Neuronal stem cell (in vitro differentiated cells): ENCODE measurements at regions not wholly inside any gene's neighbourhood (a gene's known extent, or its start where the extent isn't known, plus 50 kb on each side); places are given as distances from the start of the nearest gene placed in this dataset.

Experiments used
- DNase-seq: peaks from one replicate; pipeline ENCODE4 v3.0.0-alpha.2; 2013; ENCODE audit warnings: low spot score
- H2AFZ ChIP-seq: one replicate; pipeline ENCODE4 v1.6.1; 2013; ENCODE audit warnings: mild to moderate bottlenecking, low read length, inconsistent platforms
- H2AK5ac ChIP-seq: 2 replicates; pipeline ENCODE4 v1.6.1; 2013; ENCODE audit warnings: low read depth, mild to moderate bottlenecking, inconsistent platforms, low read length, moderate library complexity, mixed read lengths
- H2BK120ac ChIP-seq: 2 replicates; pipeline ENCODE4 v1.6.1; 2013; ENCODE audit warnings: low read depth, mild to moderate bottlenecking, inconsistent platforms, low read length, moderate library complexity, mixed read lengths
- H2BK12ac ChIP-seq: one replicate; pipeline ENCODE4 v1.6.1; 2013; ENCODE audit warnings: low read length, inconsistent platforms
- H2BK15ac ChIP-seq: 2 replicates; pipeline ENCODE4 v1.6.1; 2013; ENCODE audit warnings: mild to moderate bottlenecking, low read length, inconsistent platforms, mixed read lengths
- H2BK5ac ChIP-seq: one replicate; pipeline ENCODE4 v1.6.1; 2013; ENCODE audit warnings: inconsistent platforms, mild to moderate bottlenecking, low read length, moderate library complexity
- H3K14ac ChIP-seq: one replicate; pipeline ENCODE4 v1.6.1; 2013; ENCODE audit warnings: low read length, inconsistent platforms
- H3K18ac ChIP-seq: 2 replicates; pipeline ENCODE4 v1.6.1; 2013; ENCODE audit warnings: low read length, inconsistent platforms
- H3K23ac ChIP-seq: 2 replicates; pipeline ENCODE4 v1.6.1; 2013; ENCODE audit warnings: low read depth, mild to moderate bottlenecking, mixed read lengths, low read length, inconsistent platforms; ENCODE audit not compliant: poor library complexity
- H3K27ac ChIP-seq: replicated peaks from 3 replicates; pipeline ENCODE4 v1.5.1; 2013; ENCODE audit warnings: low read length, inconsistent platforms
- H3K27me3 ChIP-seq, 3 experiments: 2 replicates each; pipeline ENCODE4 v1.6.1; 2013; ENCODE audit warnings: low read length in 3 of 3, mild to moderate bottlenecking in 2 of 3, inconsistent platforms in 1 of 3, low read depth in 1 of 3, mixed read lengths in 1 of 3, moderate library complexity in 1 of 3; ENCODE audit not compliant: control insufficient read depth in 3 of 3, insufficient read depth in 3 of 3
- H3K36me3 ChIP-seq, 2 donors: replicated peaks in 1 of 2; 2 replicates each; pipeline ENCODE4 v1.6.1; 2013; ENCODE audit warnings: low read length in 2 of 2; ENCODE audit not compliant: control insufficient read depth in 2 of 2, insufficient read depth in 2 of 2
- H3K4ac ChIP-seq: 2 replicates; pipeline ENCODE4 v1.6.1; 2013; ENCODE audit warnings: inconsistent platforms, mild to moderate bottlenecking, low read length, moderate library complexity
- H3K4me1 ChIP-seq, 2 donors: 1 replicate in 1 of 2; 2 replicates in 1 of 2; pipeline ENCODE4 v1.6.1; 2013; ENCODE audit warnings: low read length in 2 of 2, low read depth in 1 of 2; ENCODE audit not compliant: control insufficient read depth in 2 of 2, insufficient read depth in 1 of 2
- H3K4me2 ChIP-seq: one replicate; pipeline ENCODE4 v1.6.1; 2013; ENCODE audit warnings: mild to moderate bottlenecking, low read length, inconsistent platforms; ENCODE audit not compliant: insufficient read depth, poor library complexity, severe bottlenecking
- H3K4me3 ChIP-seq, 2 donors: 2 replicates each; pipeline ENCODE4 v1.5.1; 2013; ENCODE audit warnings: low read length in 2 of 2, mild to moderate bottlenecking in 2 of 2, inconsistent platforms in 1 of 2, moderate library complexity in 1 of 2
- H3K79me1 ChIP-seq: one replicate; pipeline ENCODE4 v1.6.1; 2013; ENCODE audit warnings: low read depth, mild to moderate bottlenecking, inconsistent platforms, low read length, moderate library complexity
- H3K9ac ChIP-seq: one replicate; pipeline ENCODE4 v1.6.1; 2013; ENCODE audit warnings: mild to moderate bottlenecking, low read depth, low read length, inconsistent platforms; ENCODE audit not compliant: poor library complexity
- H3K9me3 ChIP-seq, 2 donors: replicated peaks in 1 of 2; 2 replicates each; pipeline versions ENCODE3 to v1.6.1; 2013; ENCODE audit warnings: low read length in 2 of 2, mild to moderate bottlenecking in 2 of 2, inconsistent platforms in 1 of 2, low read depth in 1 of 2, mixed read lengths in 1 of 2, moderate library complexity in 1 of 2; ENCODE audit not compliant: control insufficient read depth in 2 of 2, insufficient read depth in 1 of 2
- H4K8ac ChIP-seq: one replicate; pipeline ENCODE4 v1.6.1; 2013; ENCODE audit warnings: low read depth, mild to moderate bottlenecking, inconsistent platforms, low read length, moderate library complexity
- H4K91ac ChIP-seq: one replicate; pipeline ENCODE4 v1.6.1; 2013; ENCODE audit warnings: low read length, low read depth, mild to moderate bottlenecking, inconsistent platforms; ENCODE audit not compliant: poor library complexity
- WGBS, 2 donors: extraction: QIAGEN DNeasy Blood & Tissue Kit; methylation state at CpG; one replicate each; pipeline ENCODE4 v1.1.7; 2013; ENCODE audit warnings: missing lambda C conversion rate in 2 of 2, mixed read lengths in 1 of 2; ENCODE audit not compliant: insufficient read length in 2 of 2, insufficient replicate concordance in 1 of 2; ENCODE audit errors: extremely low coverage in 2 of 2; 5-methylcytosine and 5-hydroxymethylcytosine counted together

DNA sequence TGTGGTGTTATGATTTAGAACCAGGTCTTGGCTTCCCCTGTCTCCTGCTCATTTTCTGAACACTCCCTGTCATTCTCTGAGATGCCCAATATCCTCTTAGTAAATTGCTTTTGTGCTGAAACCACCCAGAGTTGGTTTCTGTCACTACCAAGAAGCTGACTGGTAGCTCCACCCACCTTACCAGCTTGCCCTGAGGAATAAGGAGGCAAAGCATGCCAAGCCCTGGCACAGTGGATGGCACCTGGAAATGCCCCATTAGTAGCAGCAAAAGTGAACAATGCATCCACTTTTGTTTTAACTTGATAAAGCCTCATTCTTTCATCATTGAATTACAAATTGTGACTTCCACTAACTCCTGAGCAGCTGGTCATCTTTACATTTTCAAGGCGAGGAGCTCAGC lies 157.7 kb downstream of the CDC5L start:
- H3K36me3 ChIP-seq, result no peaks in the 10 kb centered on the region
- H2AFZ ChIP-seq, result no peak overlapping the region
- no peak overlapping the region for H3K4ac ChIP-seq
- H3K27me3 ChIP-seq, result peaks cover 0 to 2% (median 0%) of the 10 kb centered on the region in 3 experiments
- H2BK120ac ChIP-seq, result no peak overlapping the region
- no peak overlapping the region for H2BK5ac ChIP-seq
- no peak overlapping the region for H4K91ac ChIP-seq
- H2AK5ac ChIP-seq, result no peak overlapping the region
- H3K18ac ChIP-seq, result no peak overlapping the region
- no peak overlapping the region for H2BK15ac ChIP-seq
- H3K79me1 ChIP-seq, result no peaks in the 10 kb centered on the region
- H3K4me1 ChIP-seq, result peaks cover 6 to 15% of the 10 kb centered on the region in 2 donors
- H3K27ac ChIP-seq, result no peak overlapping the region
- no peak overlapping the region for H3K9ac ChIP-seq
- WGBS, 2 donors, result no CpG with 5 or more reads among the region's 1 CpG
- no peak overlapping the region for H3K4me2 ChIP-seq
- no peak overlapping the region for H3K23ac ChIP-seq
- no peak overlapping the region for H3K14ac ChIP-seq
- H3K9me3 ChIP-seq, result peaks cover 0 to 8% of the 10 kb centered on the region in 2 donors
- DNase-seq, result no peak
- H3K4me3 ChIP-seq, result no peak overlapping the region
- no peak overlapping the region for H4K8ac ChIP-seq
- no peak overlapping the region for H2BK12ac ChIP-seq

DNA sequence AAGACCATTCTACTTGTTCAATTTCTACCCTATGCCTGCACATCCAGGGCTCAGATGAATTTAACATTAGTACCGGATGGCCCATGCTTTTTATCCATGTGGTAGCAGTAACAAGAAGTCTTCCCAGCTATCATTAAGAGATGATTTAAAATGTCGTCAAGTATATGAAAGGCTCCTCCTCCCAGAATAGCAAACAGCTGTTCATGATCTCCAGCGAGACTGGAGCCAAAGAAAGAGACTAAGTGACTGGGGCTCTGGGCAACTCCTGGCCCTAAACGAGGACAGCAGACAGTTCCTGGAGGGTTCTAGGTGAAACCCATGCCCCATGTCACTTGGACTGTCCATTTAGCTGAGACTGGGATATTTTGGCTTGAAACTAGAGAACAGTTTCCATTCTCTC lies 160.8 kb downstream of the CDC5L start:
- H3K4me2 ChIP-seq, result no peak overlapping the region
- no peak overlapping the region for H3K18ac ChIP-seq
- H2AFZ ChIP-seq, result no peak overlapping the region
- no peak overlapping the region for H2BK15ac ChIP-seq
- H3K4me1 ChIP-seq, result no peaks in the 10 kb centered on the region
- H2BK5ac ChIP-seq, result no peak overlapping the region
- no peak overlapping the region for H4K8ac ChIP-seq
- no peak overlapping the region for H2BK120ac ChIP-seq
- no peaks in the 10 kb centered on the region for H3K36me3 ChIP-seq
- H3K27ac ChIP-seq, result no peak overlapping the region
- no peak overlapping the region for H3K4ac ChIP-seq
- no peak overlapping the region for H4K91ac ChIP-seq
- H3K23ac ChIP-seq, result no peak overlapping the region
- H2BK12ac ChIP-seq, result no peak overlapping the region
- H3K79me1 ChIP-seq, result no peaks in the 10 kb centered on the region
- no peak for DNase-seq
- H3K9ac ChIP-seq, result no peak overlapping the region
- peaks cover 0 to 2% (median 0%) of the 10 kb centered on the region in 3 experiments for H3K27me3 ChIP-seq
- H3K4me3 ChIP-seq, result no peak overlapping the region
- H3K9me3 ChIP-seq, result no peaks in the 10 kb centered on the region
- H3K14ac ChIP-seq, result no peak overlapping the region
- no CpG with 5 or more reads among the region's 4 CpGs for WGBS, 2 donors
- H2AK5ac ChIP-seq, result no peak overlapping the region

DNA sequence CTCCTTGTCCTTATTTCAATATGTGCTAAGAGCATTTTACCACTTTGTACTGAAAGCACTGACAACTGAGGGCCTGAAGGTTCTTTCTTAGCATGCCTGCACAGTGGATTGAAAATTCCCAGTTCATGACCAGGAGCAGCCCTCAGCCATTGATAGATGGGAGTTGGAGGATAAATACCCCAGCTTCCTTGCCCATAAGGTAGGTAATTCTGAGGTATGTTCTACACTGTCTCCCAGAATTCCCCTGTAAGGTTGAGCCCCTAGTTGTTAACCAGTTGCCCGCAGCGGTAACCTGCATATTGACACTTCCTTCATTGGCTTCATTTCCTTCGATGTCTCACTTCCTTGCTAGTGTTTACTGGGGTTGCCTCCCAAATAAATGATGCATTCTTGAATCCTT lies 162.0 kb downstream of the CDC5L start:
- Histone ChIP-seq H3K23ac (no peak overlapping the region), H2BK15ac (no peak overlapping the region), H2BK5ac (no peak overlapping the region), H4K91ac (no peak overlapping the region), H3K4me3 (no peak overlapping the region), H2AFZ (no peak overlapping the region), H3K79me1 (no peaks in the 10 kb centered on the region), H2BK120ac (no peak overlapping the region), H3K4me2 (no peak overlapping the region), H3K18ac (no peak overlapping the region), H4K8ac (no peak overlapping the region), H3K4ac (no peak overlapping the region), H3K27me3 (peaks cover 0 to 2% (median 0%) of the 10 kb centered on the region in 3 experiments), H3K14ac (no peak overlapping the region), H3K4me1 (no peaks in the 10 kb centered on the region), H2AK5ac (no peak overlapping the region), H3K9ac (no peak overlapping the region), H2BK12ac (no peak overlapping the region), H3K27ac (no peak overlapping the region), H3K36me3 (no peaks in the 10 kb centered on the region), H3K9me3 (no peaks in the 10 kb centered on the region)
- no peak for DNase-seq
- no CpG with 5 or more reads among the region's 3 CpGs for WGBS, 2 donors

DNA sequence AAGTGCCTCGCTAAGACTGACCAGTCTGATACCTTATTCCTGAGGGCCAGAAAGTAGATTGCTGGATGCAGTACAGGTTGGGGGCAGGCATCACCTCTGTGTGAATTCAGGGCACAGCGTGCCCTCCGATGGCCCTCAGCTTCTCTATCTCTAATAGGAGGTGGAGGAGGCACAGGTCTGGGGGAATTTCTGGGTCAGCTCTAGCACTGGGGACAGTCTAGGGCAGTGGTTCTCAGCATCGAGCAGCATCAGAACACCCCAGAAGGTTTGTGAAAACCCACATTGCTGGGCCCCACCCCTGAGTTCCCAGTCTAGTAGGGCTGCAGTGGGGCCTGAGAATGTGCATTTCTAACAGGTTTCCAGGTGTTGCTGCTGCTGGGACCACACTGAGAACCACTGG lies 166.7 kb downstream of the CDC5L start:
- no peak overlapping the region for H3K27ac ChIP-seq
- no CpG with 5 or more reads among the region's 4 CpGs for WGBS, 2 donors

More for the DNA sequence above, 166.7 kb downstream of the CDC5L start:
- no peaks in the 10 kb centered on the region for H3K9me3 ChIP-seq
- DNase-seq, result no peak
- H4K91ac ChIP-seq, result no peak overlapping the region
- no peaks in the 10 kb centered on the region for H3K4me1 ChIP-seq
- no peak overlapping the region for H3K9ac ChIP-seq
- H3K36me3 ChIP-seq, result no peaks in the 10 kb centered on the region
- H3K4me3 ChIP-seq, result no peak overlapping the region
- H3K18ac ChIP-seq, result no peak overlapping the region
- no peak overlapping the region for H2BK120ac ChIP-seq
- no peak overlapping the region for H2AFZ ChIP-seq
- no peak overlapping the region for H2BK5ac ChIP-seq
- no peak overlapping the region for H3K14ac ChIP-seq
- no peak overlapping the region for H2AK5ac ChIP-seq
- H4K8ac ChIP-seq, result no peak overlapping the region
- no peaks in the 10 kb centered on the region for H3K79me1 ChIP-seq
- H2BK12ac ChIP-seq, result no peak overlapping the region
- H3K27me3 ChIP-seq, result no peaks in the 10 kb centered on the region
- H3K4ac ChIP-seq, result no peak overlapping the region
- H2BK15ac ChIP-seq, result no peak overlapping the region
- no peak overlapping the region for H3K23ac ChIP-seq
- H3K4me2 ChIP-seq, result no peak overlapping the region
